Retinal pigment epithelial cell (primary cell): ENCODE measurements at regions not wholly inside any gene's neighbourhood (a gene's known extent, or its start where the extent isn't known, plus 50 kb on each side); places are given as distances from the start of the nearest gene placed in this dataset.

Source experiments
- DNase-seq: peaks from one replicate; pipeline ENCODE4 v3.0.0-alpha.2; 2010; ENCODE audit warnings: low read depth
- H3K4me3 ChIP-seq: 2 replicates; pipeline ENCODE4 v1.5.1; 2011; ENCODE audit warnings: mild to moderate bottlenecking, low read length, control low read depth, moderate library complexity
- TF ChIP-seq, protein P1 (sequence below): conservative IDR thresholded peaks from 2 replicates; pipeline ENCODE4 v1.5.1; 2011; ENCODE audit warnings: low read depth, low read length, control low read depth, inconsistent platforms

DNA sequence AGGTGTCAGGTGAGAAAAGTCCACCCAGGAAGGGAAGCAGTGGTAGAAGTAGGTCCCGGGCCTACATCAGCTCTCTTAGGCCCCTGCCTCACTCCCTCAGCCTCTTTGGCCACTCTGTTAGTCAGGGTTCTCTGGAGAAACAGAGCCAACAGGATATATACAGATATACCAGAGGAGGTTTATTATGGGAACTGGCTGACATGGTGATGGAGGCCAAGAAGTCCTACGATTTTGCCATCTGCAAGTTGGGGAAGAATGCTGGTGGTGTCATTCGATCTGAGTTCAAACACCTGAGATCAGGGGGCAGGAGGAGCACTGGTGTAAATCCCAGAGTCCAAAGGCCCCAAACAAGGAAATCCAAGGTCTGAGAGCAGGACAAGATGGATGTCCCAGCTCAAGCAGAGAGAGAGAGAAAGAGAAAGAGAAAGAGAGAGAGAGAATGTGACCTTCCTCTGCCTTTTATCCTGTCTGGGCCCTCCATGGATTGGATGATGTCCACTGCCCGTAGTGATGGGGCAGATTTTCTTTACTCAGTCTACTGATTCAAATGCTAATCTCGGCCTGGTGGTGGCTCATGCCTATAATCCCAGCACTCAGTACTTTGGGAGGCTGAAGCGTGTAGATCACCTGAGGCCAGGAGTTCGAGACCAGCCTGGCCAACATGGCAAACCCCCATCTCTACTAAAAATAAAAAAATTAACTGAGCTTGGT, 111.1 kb upstream of the MYCN start:
- H3K4me3 ChIP-seq = no peak overlapping the region
- no peak for DNase-seq
- TF ChIP-seq, protein P1, sequence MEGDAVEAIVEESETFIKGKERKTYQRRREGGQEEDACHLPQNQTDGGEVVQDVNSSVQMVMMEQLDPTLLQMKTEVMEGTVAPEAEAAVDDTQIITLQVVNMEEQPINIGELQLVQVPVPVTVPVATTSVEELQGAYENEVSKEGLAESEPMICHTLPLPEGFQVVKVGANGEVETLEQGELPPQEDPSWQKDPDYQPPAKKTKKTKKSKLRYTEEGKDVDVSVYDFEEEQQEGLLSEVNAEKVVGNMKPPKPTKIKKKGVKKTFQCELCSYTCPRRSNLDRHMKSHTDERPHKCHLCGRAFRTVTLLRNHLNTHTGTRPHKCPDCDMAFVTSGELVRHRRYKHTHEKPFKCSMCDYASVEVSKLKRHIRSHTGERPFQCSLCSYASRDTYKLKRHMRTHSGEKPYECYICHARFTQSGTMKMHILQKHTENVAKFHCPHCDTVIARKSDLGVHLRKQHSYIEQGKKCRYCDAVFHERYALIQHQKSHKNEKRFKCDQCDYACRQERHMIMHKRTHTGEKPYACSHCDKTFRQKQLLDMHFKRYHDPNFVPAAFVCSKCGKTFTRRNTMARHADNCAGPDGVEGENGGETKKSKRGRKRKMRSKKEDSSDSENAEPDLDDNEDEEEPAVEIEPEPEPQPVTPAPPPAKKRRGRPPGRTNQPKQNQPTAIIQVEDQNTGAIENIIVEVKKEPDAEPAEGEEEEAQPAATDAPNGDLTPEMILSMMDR = no peak

GRCh38 chr2:15829985-15830384, 110.4 kb upstream of the MYCN start:
- TF ChIP-seq, protein P1 = no peak
- no peak overlapping the region for H3K4me3 ChIP-seq

DNA sequence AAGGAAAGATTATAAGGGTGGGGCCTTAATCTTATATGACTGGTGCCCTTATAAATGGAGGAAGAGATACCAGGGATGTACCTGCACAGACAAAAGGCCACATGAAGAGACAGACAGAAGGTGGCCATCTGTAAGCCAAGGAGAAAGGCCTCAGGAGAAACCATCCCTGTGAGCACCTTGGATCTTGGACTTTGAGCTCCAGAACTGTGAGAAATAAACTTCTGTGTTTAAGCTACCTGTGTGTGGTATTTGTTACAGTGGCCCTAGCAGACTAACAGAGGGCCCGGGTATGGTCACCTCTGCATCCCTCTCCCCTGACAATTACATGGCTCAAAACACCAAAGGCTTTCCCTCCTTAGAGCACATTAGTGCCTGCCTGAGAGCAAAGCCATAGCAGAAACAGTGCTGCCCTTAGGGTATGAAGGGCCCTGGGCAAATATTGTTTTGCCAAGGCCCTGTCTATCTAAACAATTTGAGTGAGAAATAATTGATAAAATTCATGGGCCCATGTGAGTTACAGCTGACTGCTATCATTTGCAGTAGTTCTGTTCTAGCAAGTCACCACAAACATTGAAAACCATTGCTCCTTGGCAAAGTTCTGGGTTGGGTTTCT, 109.3 kb upstream of the MYCN start:
- H3K4me3 ChIP-seq = no peak overlapping the region
- TF ChIP-seq, protein P1 = no peak
- DNase-seq = no peak

More at GRCh38 chr2:15829985-15830384, 110.4 kb upstream of the MYCN start:
- no peak for DNase-seq

DNA sequence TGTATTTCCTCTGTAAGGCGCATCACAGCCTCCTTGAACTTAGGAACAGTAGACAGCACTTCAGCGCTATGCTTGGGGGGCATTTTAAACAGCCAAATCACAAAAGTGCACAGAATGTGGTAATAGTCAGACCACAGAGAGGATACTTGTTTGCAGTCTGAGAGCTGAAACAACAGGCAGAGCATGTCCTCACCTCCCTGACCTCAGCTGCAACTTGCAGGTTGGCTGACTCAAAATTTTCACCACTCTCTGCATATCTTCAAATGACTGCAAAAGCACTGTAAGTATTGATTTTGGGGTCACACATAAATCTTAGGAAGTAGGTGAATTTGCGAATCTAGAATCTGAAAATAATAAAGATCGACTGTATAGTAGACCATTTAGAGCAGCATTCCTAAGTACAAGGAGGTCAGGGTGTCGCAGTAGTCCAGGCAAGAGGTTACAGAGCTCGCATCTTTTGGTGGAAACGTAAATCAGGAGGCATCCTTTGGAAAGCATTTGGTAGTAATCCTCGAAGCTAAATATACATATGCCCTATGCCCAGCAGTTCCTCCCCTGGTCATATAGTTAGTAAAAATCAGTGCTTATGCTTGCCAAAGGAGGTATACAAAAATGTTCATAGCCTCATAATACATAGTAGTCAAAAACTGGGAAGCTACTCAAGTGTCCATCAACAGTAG, 108.2 kb upstream of the MYCN start:
- TF ChIP-seq, protein P1 = no peak
- H3K4me3 ChIP-seq = no peak overlapping the region
- DNase-seq = no peak

- no peak for DNase-seq
- TF ChIP-seq, protein P1 = no peak
- H3K4me3 ChIP-seq = no peak overlapping the region
Measured at GRCh38 chr2:15832849-15833680, 107.3 kb upstream of the MYCN start.

GRCh38 chr2:15833731-15834130, 106.6 kb upstream of the MYCN start:
- TF ChIP-seq, protein P1 = no peak
- DNase-seq = no peak
- no peak overlapping the region for H3K4me3 ChIP-seq
